ENCODE measurements at regions not wholly inside any gene's neighbourhood (a gene's known extent, or its start where the extent isn't known, plus 50 kb on each side); places are given as distances from the start of the nearest gene placed in this dataset.

- DNase-seq (ENCODE audit: low read depth) = no peak
Measured at GRCh38 chr6:5946701-5947100, 60.0 kb downstream of the NRN1 start.

- DNase-seq (ENCODE audit: low read depth) = no peak
Measured at GRCh38 chr6:5946181-5946580, 60.5 kb downstream of the NRN1 start.

GRCh38 chr6:5943591-5943990 lies 63.1 kb downstream of the NRN1 start:
- DNase-seq (ENCODE audit: low read depth) = no peak

GRCh38 chr6:5942591-5942990 lies 64.1 kb downstream of the NRN1 start:
- no peak for DNase-seq (ENCODE audit: low read depth)

- no peak for DNase-seq (ENCODE audit: low read depth)
Measured at GRCh38 chr6:5941188-5941587, 65.5 kb downstream of the NRN1 start.

GRCh38 chr6:5938934-5939333 lies 67.8 kb downstream of the NRN1 start:
- no peak for DNase-seq (ENCODE audit: low read depth)

GRCh38 chr6:5937936-5938706 lies 68.6 kb downstream of the NRN1 start:
- no peak for DNase-seq (ENCODE audit: low read depth)

GRCh38 chr6:5937169-5937909 lies 69.4 kb downstream of the NRN1 start:
- no peak for DNase-seq (ENCODE audit: low read depth)

GRCh38 chr6:5936631-5937030 lies 70.1 kb downstream of the NRN1 start:
- no peak for DNase-seq (ENCODE audit: low read depth)

GRCh38 chr6:5936140-5936539 lies 70.6 kb downstream of the NRN1 start:
- DNase-seq (ENCODE audit: low read depth) = no peak

- DNase-seq (ENCODE audit: low read depth) = no peak
Measured at GRCh38 chr6:5930968-5931367, 75.8 kb downstream of the NRN1 start.

GRCh38 chr6:5930143-5930770 lies 76.5 kb downstream of the NRN1 start:
- DNase-seq (ENCODE audit: low read depth) = no peak

GRCh38 chr6:5923840-5924239 lies 82.9 kb downstream of the NRN1 start:
- DNase-seq (ENCODE audit: low read depth) = no peak

- no peak for DNase-seq (ENCODE audit: low read depth)
Measured at GRCh38 chr6:5922230-5922629, 84.5 kb downstream of the NRN1 start.

- DNase-seq (ENCODE audit: low read depth) = no peak
Measured at GRCh38 chr6:5909721-5910120, 97.0 kb downstream of the NRN1 start.

GRCh38 chr6:5906842-5907241 lies 99.9 kb downstream of the NRN1 start:
- DNase-seq (ENCODE audit: low read depth) = no peak

GRCh38 chr6:5906340-5906670 lies 100.4 kb downstream of the NRN1 start:
- no peak for DNase-seq (ENCODE audit: low read depth)

GRCh38 chr6:5905431-5906339 lies 101.0 kb downstream of the NRN1 start:
- DNase-seq (ENCODE audit: low read depth) = peak; percentile 28

- no peak for DNase-seq (ENCODE audit: low read depth)
Measured at GRCh38 chr6:5904532-5904931, 102.2 kb downstream of the NRN1 start.

- DNase-seq (ENCODE audit: low read depth) = no peak
Measured at GRCh38 chr6:5899216-5900045, 107.3 kb downstream of the NRN1 start.

- DNase-seq (ENCODE audit: low read depth) = no peak
Measured at GRCh38 chr6:5898563-5898962, 108.2 kb downstream of the NRN1 start.
